Ammon's horn (tissue), 1 donor: ENCODE measurements at regions not wholly inside any gene's neighbourhood (a gene's known extent, or its start where the extent isn't known, plus 50 kb on each side); places are given as distances from the start of the nearest gene placed in this dataset.
"Not testable (repeated sequence)": the region's sequence is repeated elsewhere in the genome, so short reads cannot be mapped to it uniquely, and the experiment has no call there.

ENCODE experiments used
- DNase-seq: peaks from one replicate; pipeline ENCODE4 v3.0.0-alpha.2; 2016; ENCODE audit warnings: low spot score

- DNase-seq, result not testable (repeated sequence)
These were observed 60.4 kb upstream of the NAA35 start for GRCh38 chr9:85880507-85880906.

GRCh38 chr9:85884256-85884655 lies 56.7 kb upstream of the NAA35 start:
- no peak for DNase-seq

GRCh38 chr9:85890962-85891361 lies 50.0 kb upstream of the NAA35 start:
- no peak for DNase-seq
